Stimulated activated memory B cell treated with anti-CD40 and anti-IgM and Interleukin-4, amounts not matched to agents 10 μg/mL and 1 μg/mL and 100 μg/mL, for 72 hours (primary cell): ENCODE measurements at regions not wholly inside any gene's neighbourhood (a gene's known extent, or its start where the extent isn't known, plus 50 kb on each side); places are given as distances from the start of the nearest gene placed in this dataset.

Source experiments
- ATAC-seq: fragments of 150-1000 bp; cut with Tn5 transposase; 2 replicates; pipeline ENCODE4 v1.10.0; 2021
- H3K27ac Mint-ChIP-seq: one replicate; pipeline ENCODE4 v1.8.0; 2022; ENCODE audit warnings: mild to moderate bottlenecking, mixed read lengths
- H3K27me3 Mint-ChIP-seq: one replicate; pipeline ENCODE4 v1.8.0; 2022; ENCODE audit warnings: mixed read lengths
- H3K36me3 Mint-ChIP-seq: one replicate; pipeline ENCODE4 v1.8.0; 2022; ENCODE audit warnings: mixed read lengths
- H3K4me1 Mint-ChIP-seq: one replicate; pipeline ENCODE4 v1.8.0; 2022; ENCODE audit warnings: mixed read lengths
- H3K4me3 Mint-ChIP-seq: one replicate; pipeline ENCODE4 v1.8.0; 2022; ENCODE audit warnings: mild to moderate bottlenecking, moderate library complexity, mixed read lengths
- H3K9me3 Mint-ChIP-seq: one replicate; pipeline ENCODE4 v1.8.0; 2022; ENCODE audit warnings: mixed read lengths

- no peak for ATAC-seq
- Mint-ChIP-seq H3K27me3 (no peaks in the 10 kb centered on the region), H3K27ac (no peak overlapping the region), H3K9me3 (peaks cover 7% of the 10 kb centered on the region), H3K4me1 (no peaks in the 10 kb centered on the region), H3K4me3 (no peak overlapping the region), H3K36me3 (no peaks in the 10 kb centered on the region)
Measured at GRCh38 chr3:147977001-147977400, 567.8 kb downstream of the ZIC1 start.

GRCh38 chr3:147987549-147987948 is 578.4 kb downstream of the ZIC1 start:
- ATAC-seq = no peak
- Mint-ChIP-seq H3K27me3 (no peaks in the 10 kb centered on the region), H3K9me3 (no peaks in the 10 kb centered on the region), H3K36me3 (no peaks in the 10 kb centered on the region), H3K27ac (no peak overlapping the region), H3K4me3 (no peak overlapping the region), H3K4me1 (no peaks in the 10 kb centered on the region)

GRCh38 chr3:147989344-147989743 is 580.2 kb downstream of the ZIC1 start:
- H3K27me3 Mint-ChIP-seq = no peaks in the 10 kb centered on the region
- no peak overlapping the region for H3K4me3 Mint-ChIP-seq
- H3K9me3 Mint-ChIP-seq = no peaks in the 10 kb centered on the region
- no peaks in the 10 kb centered on the region for H3K4me1 Mint-ChIP-seq
- no peaks in the 10 kb centered on the region for H3K36me3 Mint-ChIP-seq
- no peak overlapping the region for H3K27ac Mint-ChIP-seq
- ATAC-seq = no peak

GRCh38 chr3:148002705-148003205 is 593.6 kb downstream of the ZIC1 start:
- no peak for ATAC-seq
- H3K9me3 Mint-ChIP-seq = peaks cover 13% of the 10 kb centered on the region
- H3K4me3 Mint-ChIP-seq = no peak overlapping the region
- H3K27me3 Mint-ChIP-seq = no peaks in the 10 kb centered on the region
- no peaks in the 10 kb centered on the region for H3K36me3 Mint-ChIP-seq
- no peaks in the 10 kb centered on the region for H3K4me1 Mint-ChIP-seq
- no peak overlapping the region for H3K27ac Mint-ChIP-seq

- H3K4me1 Mint-ChIP-seq = no peaks in the 10 kb centered on the region
- peaks cover 7% of the 10 kb centered on the region for H3K9me3 Mint-ChIP-seq
- no peak for ATAC-seq
- H3K27me3 Mint-ChIP-seq = no peaks in the 10 kb centered on the region
- no peaks in the 10 kb centered on the region for H3K36me3 Mint-ChIP-seq
- H3K27ac Mint-ChIP-seq = no peak overlapping the region
- H3K4me3 Mint-ChIP-seq = no peak overlapping the region
Measured at GRCh38 chr3:148004331-148004730, 595.2 kb downstream of the ZIC1 start.

GRCh38 chr3:148005456-148005855 is 596.3 kb downstream of the ZIC1 start:
- no peaks in the 10 kb centered on the region for H3K4me1 Mint-ChIP-seq
- ATAC-seq = no peak
- H3K27ac Mint-ChIP-seq = no peak overlapping the region
- no peak overlapping the region for H3K4me3 Mint-ChIP-seq
- no peaks in the 10 kb centered on the region for H3K27me3 Mint-ChIP-seq
- H3K36me3 Mint-ChIP-seq = no peaks in the 10 kb centered on the region
- peaks cover 6% of the 10 kb centered on the region for H3K9me3 Mint-ChIP-seq

- no peak overlapping the region for H3K4me3 Mint-ChIP-seq
- H3K27me3 Mint-ChIP-seq = no peaks in the 10 kb centered on the region
- H3K27ac Mint-ChIP-seq = no peak overlapping the region
- peaks cover 6% of the 10 kb centered on the region for H3K9me3 Mint-ChIP-seq
- no peaks in the 10 kb centered on the region for H3K36me3 Mint-ChIP-seq
- ATAC-seq = no peak
- H3K4me1 Mint-ChIP-seq = no peaks in the 10 kb centered on the region
Measured at GRCh38 chr3:148006508-148006907, 597.3 kb downstream of the ZIC1 start.

GRCh38 chr3:148008591-148008990 is 599.4 kb downstream of the ZIC1 start:
- Mint-ChIP-seq H3K27ac (no peak overlapping the region), H3K9me3 (peaks cover 6% of the 10 kb centered on the region), H3K27me3 (no peaks in the 10 kb centered on the region), H3K4me1 (no peaks in the 10 kb centered on the region), H3K4me3 (no peak overlapping the region), H3K36me3 (no peaks in the 10 kb centered on the region)
- ATAC-seq = no peak

- no peaks in the 10 kb centered on the region for H3K4me1 Mint-ChIP-seq
- H3K9me3 Mint-ChIP-seq = peaks cover 21% of the 10 kb centered on the region
- no peaks in the 10 kb centered on the region for H3K27me3 Mint-ChIP-seq
- no peak for ATAC-seq
- H3K36me3 Mint-ChIP-seq = no peaks in the 10 kb centered on the region
- no peak overlapping the region for H3K4me3 Mint-ChIP-seq
- no peak overlapping the region for H3K27ac Mint-ChIP-seq
Measured at GRCh38 chr3:148020861-148021260, 611.7 kb downstream of the ZIC1 start.

GRCh38 chr3:148021381-148021780 is 612.2 kb downstream of the ZIC1 start:
- no peak for ATAC-seq
- Mint-ChIP-seq H3K9me3 (peaks cover 19% of the 10 kb centered on the region), H3K27ac (no peak overlapping the region), H3K4me1 (no peaks in the 10 kb centered on the region), H3K36me3 (no peaks in the 10 kb centered on the region), H3K27me3 (no peaks in the 10 kb centered on the region), H3K4me3 (no peak overlapping the region)

GRCh38 chr3:148023994-148024393 is 614.8 kb downstream of the ZIC1 start:
- no peak for ATAC-seq
- no peak overlapping the region for H3K27ac Mint-ChIP-seq
- peaks cover 10% of the 10 kb centered on the region for H3K9me3 Mint-ChIP-seq
- H3K4me1 Mint-ChIP-seq = no peaks in the 10 kb centered on the region
- H3K27me3 Mint-ChIP-seq = no peaks in the 10 kb centered on the region
- no peak overlapping the region for H3K4me3 Mint-ChIP-seq
- no peaks in the 10 kb centered on the region for H3K36me3 Mint-ChIP-seq

GRCh38 chr3:148026009-148026588 is 616.9 kb downstream of the ZIC1 start:
- Mint-ChIP-seq H3K27me3 (no peaks in the 10 kb centered on the region), H3K9me3 (peaks cover 5% of the 10 kb centered on the region), H3K27ac (no peak overlapping the region), H3K4me1 (no peaks in the 10 kb centered on the region), H3K36me3 (no peaks in the 10 kb centered on the region), H3K4me3 (no peak overlapping the region)
- no peak for ATAC-seq

GRCh38 chr3:148030975-148031374 is 621.8 kb downstream of the ZIC1 start:
- Mint-ChIP-seq H3K4me1 (no peaks in the 10 kb centered on the region), H3K36me3 (no peaks in the 10 kb centered on the region), H3K9me3 (no peaks in the 10 kb centered on the region), H3K27ac (no peak overlapping the region), H3K4me3 (no peak overlapping the region), H3K27me3 (no peaks in the 10 kb centered on the region)
- no peak for ATAC-seq

- no peak overlapping the region for H3K4me3 Mint-ChIP-seq
- no peak overlapping the region for H3K27ac Mint-ChIP-seq
- H3K27me3 Mint-ChIP-seq = no peaks in the 10 kb centered on the region
- no peaks in the 10 kb centered on the region for H3K9me3 Mint-ChIP-seq
- no peaks in the 10 kb centered on the region for H3K4me1 Mint-ChIP-seq
- no peak for ATAC-seq
- H3K36me3 Mint-ChIP-seq = no peaks in the 10 kb centered on the region
Measured at GRCh38 chr3:148034353-148034752, 625.2 kb downstream of the ZIC1 start.

GRCh38 chr3:148036331-148036876 is 627.2 kb downstream of the ZIC1 start:
- H3K9me3 Mint-ChIP-seq = no peaks in the 10 kb centered on the region
- no peaks in the 10 kb centered on the region for H3K4me1 Mint-ChIP-seq
- no peaks in the 10 kb centered on the region for H3K27me3 Mint-ChIP-seq
- no peaks in the 10 kb centered on the region for H3K36me3 Mint-ChIP-seq
- H3K27ac Mint-ChIP-seq = no peak overlapping the region
- no peak overlapping the region for H3K4me3 Mint-ChIP-seq
- ATAC-seq = no peak

GRCh38 chr3:148042663-148043445 is 633.7 kb downstream of the ZIC1 start:
- Mint-ChIP-seq H3K4me1 (no peaks in the 10 kb centered on the region), H3K36me3 (no peaks in the 10 kb centered on the region), H3K9me3 (no peaks in the 10 kb centered on the region), H3K27me3 (no peaks in the 10 kb centered on the region), H3K27ac (no peak overlapping the region), H3K4me3 (no peak overlapping the region)
- ATAC-seq = no peak
